Endothelial cell of umbilical vein (primary cell): ENCODE measurements at regions not wholly inside any gene's neighbourhood (a gene's known extent, or its start where the extent isn't known, plus 50 kb on each side); places are given as distances from the start of the nearest gene placed in this dataset.

Source experiments
- BruUV-seq: library from RNA; stranded (reverse); fragments of 400-500 nt; replicated peaks from 2 replicates; lab custom pipeline; 2021; lab: Mats Ljungman, UMichigan
- CTCF ChIA-PET: fragments of 300-600, 350-600 bp; sonication (Branson Sonifier 250); formaldehyde crosslinking; loops from one replicate; lab custom pipeline; 2021; ENCODE audit warnings: antibody characterized with exemption, inconsistent platforms; lab: Charles Lee
- POLR2A ChIA-PET: fragments of 300-600, 350-600 bp; sonication (Branson Sonifier 250); formaldehyde crosslinking; loops from one replicate; lab custom pipeline; 2021; ENCODE audit warnings: antibody characterized with exemption, inconsistent platforms; lab: Charles Lee
- DNase-seq: peaks from one replicate; pipeline ENCODE4 v3.0.0-alpha.2; 2011; ENCODE audit warnings: low read depth, low spot score
- FAIRE-seq: peaks from 2 replicates; lab custom pipeline; 2011; peaks lifted over from hg19 to GRCh38; lab: Jason Lieb, UNC
- H2AFZ ChIP-seq: 2 replicates; pipeline ENCODE4 v1.6.0; 2012; ENCODE audit warnings: low read depth, low read length, control low read depth, inconsistent platforms
- H3K27ac ChIP-seq: 2 replicates; pipeline ENCODE4 v1.5.1; 2011; ENCODE audit warnings: low read depth, mild to moderate bottlenecking, control low read depth, low read length, moderate library complexity; ENCODE audit not compliant: insufficient read depth
- H3K27me3 ChIP-seq, 2 experiments: 2 replicates each; pipeline versions ENCODE4 v1.6.0 to v1.6.1; 2011; ENCODE audit warnings: low read length in 2 of 2, mixed read lengths in 1 of 2; ENCODE audit not compliant: control insufficient read depth in 2 of 2, insufficient read depth in 2 of 2
- H3K36me3 ChIP-seq, 2 experiments: 2 replicates in 1 of 2; 3 replicates in 1 of 2; pipeline ENCODE4 v1.5.1; 2011; ENCODE audit warnings: low read length in 2 of 2, mild to moderate bottlenecking in 1 of 2, moderate library complexity in 1 of 2; ENCODE audit not compliant: control insufficient read depth in 2 of 2, insufficient read depth in 2 of 2; ENCODE audit errors: extremely low read depth in 1 of 2
- H3K4me1 ChIP-seq: 3 replicates; pipeline ENCODE4 v1.5.1; 2011; ENCODE audit warnings: mild to moderate bottlenecking, low read length; ENCODE audit not compliant: control insufficient read depth, insufficient read depth; ENCODE audit errors: extremely low read depth
- H3K4me2 ChIP-seq: 2 replicates; pipeline ENCODE4 v1.6.1; 2011; ENCODE audit warnings: low read length, control low read depth, mixed read lengths; ENCODE audit not compliant: insufficient read depth
- H3K4me3 ChIP-seq, 3 experiments: fragments of 200-600 bp in 1 of 3; sonication (generic), shearing (Covaris generic) in 1 of 3; replicated peaks in 1 of 3; 2 replicates each; pipeline ENCODE4 v1.5.1; 2011 to 2016; ENCODE audit warnings: control low read depth in 3 of 3, low read length in 3 of 3, mild to moderate bottlenecking in 2 of 3, inconsistent platforms in 1 of 3, low read depth in 1 of 3, moderate library complexity in 1 of 3; ENCODE audit not compliant: insufficient read depth in 1 of 3
- H3K79me2 ChIP-seq: 2 replicates; pipeline ENCODE4 v1.6.0; 2012; ENCODE audit warnings: low read length, inconsistent platforms; ENCODE audit not compliant: control insufficient read depth, insufficient read depth
- H3K9ac ChIP-seq: replicated peaks from 2 replicates; pipeline ENCODE3; 2011; ENCODE audit warnings: low read length, control low read depth; ENCODE audit not compliant: insufficient read depth; ENCODE audit errors: extremely low read depth
- H3K9me1 ChIP-seq: replicated peaks from 3 replicates; pipeline ENCODE4 v1.6.0; 2011; ENCODE audit warnings: mild to moderate bottlenecking, low read length; ENCODE audit not compliant: control insufficient read depth, insufficient read depth; ENCODE audit errors: extremely low read depth
- H3K9me3 ChIP-seq: replicated peaks from 2 replicates; pipeline ENCODE4 v1.5.1; 2012; ENCODE audit warnings: low read length, inconsistent platforms; ENCODE audit not compliant: control insufficient read depth, insufficient read depth
- H4K20me1 ChIP-seq: replicated peaks from 2 replicates; pipeline ENCODE3; 2011; ENCODE audit warnings: mild to moderate bottlenecking, low read length; ENCODE audit not compliant: control insufficient read depth, insufficient read depth; ENCODE audit errors: extremely low read depth
- EZH2 ChIP-seq: IDR thresholded peaks from 2 replicates; pipeline ENCODE4 v1.6.1; 2012; ENCODE audit warnings: borderline replicate concordance, low read depth, mild to moderate bottlenecking, moderate library complexity, low read length, inconsistent platforms; ENCODE audit not compliant: severe bottlenecking
- FOS ChIP-seq: IDR thresholded peaks from 2 replicates; pipeline ENCODE4 v1.6.1; 2011; ENCODE audit warnings: mild to moderate bottlenecking, low read length, moderate library complexity, borderline replicate concordance; ENCODE audit not compliant: insufficient read depth
- GATA2 ChIP-seq: IDR thresholded peaks from 2 replicates; pipeline ENCODE4 v1.7.0; 2011; ENCODE audit warnings: low read depth, mild to moderate bottlenecking, moderate library complexity, mixed read lengths, low read length; ENCODE audit not compliant: insufficient read length, insufficient read depth
- JUN ChIP-seq: IDR thresholded peaks from 2 replicates; pipeline ENCODE4 v1.6.1; 2011; ENCODE audit warnings: borderline replicate concordance, low read depth; ENCODE audit not compliant: insufficient read length, insufficient read depth
- MAX ChIP-seq: IDR thresholded peaks from 2 replicates; pipeline ENCODE4 v1.6.1; 2011; ENCODE audit not compliant: insufficient read depth, insufficient read length
- MYC ChIP-seq: IDR thresholded peaks from one replicate; pipeline ENCODE4 v1.6.1; 2011; ENCODE audit warnings: mild to moderate bottlenecking, low read depth, low read length
- POLR2A ChIP-seq: IDR thresholded peaks from 2 replicates; pipeline ENCODE4 v1.6.1; 2012; ENCODE audit warnings: low read depth, mild to moderate bottlenecking, control low read depth, low read length
- POLR2AphosphoS5 ChIP-seq: IDR thresholded peaks from 2 replicates; pipeline ENCODE4 v1.6.1; 2012; ENCODE audit warnings: low read depth, mild to moderate bottlenecking, control low read depth, low read length, moderate library complexity; ENCODE audit not compliant: insufficient read depth
- dilution Hi-C: fragments of 300-500 bp; cut with MboI; formaldehyde crosslinking; loops from one replicate; pipeline ENCODE4 v1.15.0; 2019; ENCODE audit warnings: low sequenced_read_pairs; ENCODE audit not compliant: extremely low pct_ligation_motif_present
- intact Hi-C: fragments of 100-400 bp; cut with micrococcal nuclease; formaldehyde crosslinking; loops from one replicate; pipeline ENCODE4 v1.10.0; 2022
- TF ChIP-seq, protein P1 (sequence below), 2 donors: IDR thresholded peaks; 1 replicate in 1 of 2; 2 replicates in 1 of 2; pipeline ENCODE4 v1.5.1; 2011; ENCODE audit warnings: low read length in 2 of 2, mild to moderate bottlenecking in 2 of 2, moderate library complexity in 2 of 2, control low read depth in 1 of 2, inconsistent platforms in 1 of 2, low read depth in 1 of 2; ENCODE audit not compliant: insufficient read depth in 1 of 2; ENCODE audit errors: extremely low read depth in 1 of 2

DNA sequence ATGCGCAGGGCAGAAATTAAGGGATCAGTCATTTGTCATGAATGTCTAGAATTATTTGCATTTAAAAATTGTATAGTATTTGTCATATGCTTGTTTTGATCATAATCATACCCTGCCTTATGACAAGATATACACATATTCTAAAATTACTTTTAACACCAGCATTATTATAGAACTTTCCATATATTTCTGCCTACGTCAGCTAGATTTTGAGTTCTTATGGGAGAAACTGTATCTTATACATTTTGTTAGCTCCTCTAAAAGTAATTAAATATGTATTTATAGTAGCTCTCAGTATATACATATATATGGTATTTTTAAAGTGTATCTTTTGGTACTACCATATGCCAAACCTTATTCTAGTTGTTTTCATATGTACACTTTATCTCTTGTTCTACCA lies 441.9 kb downstream of the CPS1 start:
- intact Hi-C loops, result loop anchor here (5.0 kb wide), 1 partner anchor 34 kb away; no protein-coding TSS in a partner anchor
- ChIA-PET CTCF (no interaction called here), POLR2A (no interaction called here)
- dilution Hi-C loops, result no loop called here
- Histone ChIP-seq H3K79me2 (no peaks in the 10 kb centered on the region), H3K36me3 (no peaks in the 10 kb centered on the region), H3K27me3 (no peaks in the 10 kb centered on the region), H3K4me2 (no peak overlapping the region), H3K4me1 (peaks cover 19% of the 10 kb centered on the region), H4K20me1 (no peaks in the 10 kb centered on the region), H3K9me3 (no peaks in the 10 kb centered on the region), H3K27ac (no peak overlapping the region), H3K9ac (no peak overlapping the region), H3K9me1 (no peaks in the 10 kb centered on the region), H2AFZ (no peak overlapping the region), H3K4me3 (no peak overlapping the region)
- no TSS peak for BruUV-seq
- TF ChIP-seq EZH2 (no peak), GATA2 (no peak), MYC (no peak), MAX (no peak), FOS (no peak), POLR2A (no peak), POLR2AphosphoS5 (no peak), JUN (no peak)
- TF ChIP-seq, protein P1, sequence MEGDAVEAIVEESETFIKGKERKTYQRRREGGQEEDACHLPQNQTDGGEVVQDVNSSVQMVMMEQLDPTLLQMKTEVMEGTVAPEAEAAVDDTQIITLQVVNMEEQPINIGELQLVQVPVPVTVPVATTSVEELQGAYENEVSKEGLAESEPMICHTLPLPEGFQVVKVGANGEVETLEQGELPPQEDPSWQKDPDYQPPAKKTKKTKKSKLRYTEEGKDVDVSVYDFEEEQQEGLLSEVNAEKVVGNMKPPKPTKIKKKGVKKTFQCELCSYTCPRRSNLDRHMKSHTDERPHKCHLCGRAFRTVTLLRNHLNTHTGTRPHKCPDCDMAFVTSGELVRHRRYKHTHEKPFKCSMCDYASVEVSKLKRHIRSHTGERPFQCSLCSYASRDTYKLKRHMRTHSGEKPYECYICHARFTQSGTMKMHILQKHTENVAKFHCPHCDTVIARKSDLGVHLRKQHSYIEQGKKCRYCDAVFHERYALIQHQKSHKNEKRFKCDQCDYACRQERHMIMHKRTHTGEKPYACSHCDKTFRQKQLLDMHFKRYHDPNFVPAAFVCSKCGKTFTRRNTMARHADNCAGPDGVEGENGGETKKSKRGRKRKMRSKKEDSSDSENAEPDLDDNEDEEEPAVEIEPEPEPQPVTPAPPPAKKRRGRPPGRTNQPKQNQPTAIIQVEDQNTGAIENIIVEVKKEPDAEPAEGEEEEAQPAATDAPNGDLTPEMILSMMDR (IDR thresholded peaks at IDR 0.05; ENCODE audit: extremely low read depth in 1 of 2, insufficient read depth in 1 of 2, low read depth in 1 of 2, low read length in 2 of 2), result no peak
- DNase-seq, result no peak
- no peak for FAIRE-seq
